Small intestine (tissue), 7 donors: ENCODE measurements at regions not wholly inside any gene's neighbourhood (a gene's known extent, or its start where the extent isn't known, plus 50 kb on each side); places are given as distances from the start of the nearest gene placed in this dataset.

Experiments
- DNase-seq, 2 donors: peaks; one replicate each; pipeline versions ENCODE4 v3.0.0 to v3.0.0-alpha.2; 2013
- FAIRE-seq: peaks from 2 replicates; lab custom pipeline; 2012; peaks lifted over from hg19 to GRCh38; lab: Jason Lieb, UNC
- H3K27ac ChIP-seq, 3 donors: one replicate each; pipeline ENCODE4 v1.5.1; 2013; ENCODE audit warnings: low read length in 2 of 3, mild to moderate bottlenecking in 2 of 3, control low read depth in 1 of 3, inconsistent platforms in 1 of 3, low read depth in 1 of 3, moderate library complexity in 1 of 3
- H3K27me3 ChIP-seq, 3 donors: one replicate each; pipeline ENCODE4 v1.6.1; 2013; ENCODE audit warnings: low read length in 3 of 3, inconsistent platforms in 1 of 3; ENCODE audit not compliant: control insufficient read depth in 3 of 3, insufficient read depth in 3 of 3
- H3K36me3 ChIP-seq, 3 donors: one replicate each; pipeline ENCODE4 v1.6.1; 2013; ENCODE audit warnings: low read length in 3 of 3, inconsistent platforms in 1 of 3, low read depth in 1 of 3, mild to moderate bottlenecking in 1 of 3, moderate library complexity in 1 of 3; ENCODE audit not compliant: control insufficient read depth in 3 of 3, insufficient read depth in 2 of 3
- H3K4me1 ChIP-seq, 3 donors: one replicate each; pipeline ENCODE4 v1.6.1; 2013; ENCODE audit warnings: low read length in 2 of 3, inconsistent platforms in 1 of 3, low read depth in 1 of 3, mild to moderate bottlenecking in 1 of 3, moderate library complexity in 1 of 3; ENCODE audit not compliant: control insufficient read depth in 3 of 3, insufficient read depth in 2 of 3
- H3K4me3 ChIP-seq, 3 donors: one replicate each; pipeline ENCODE4 v1.5.1; 2013; ENCODE audit warnings: low read length in 3 of 3, control low read depth in 1 of 3, inconsistent platforms in 1 of 3, low read depth in 1 of 3, mild to moderate bottlenecking in 1 of 3, moderate library complexity in 1 of 3
- H3K9me3 ChIP-seq, 2 donors: one replicate each; pipeline ENCODE4 v1.6.1; 2013; ENCODE audit warnings: low read depth in 1 of 2, low read length in 1 of 2; ENCODE audit not compliant: control insufficient read depth in 2 of 2, insufficient read depth in 1 of 2
- WGBS, 3 donors: extraction: QIAGEN DNeasy Blood & Tissue Kit; methylation state at CpG; one replicate each; pipeline ENCODE4 v1.1.7; 2013; 5-methylcytosine and 5-hydroxymethylcytosine counted together
- donor health status: healthy with polysubstance abuse.
- donor health status: control.
- donor health status: control.
- donor health status: Bipolar disorder and iron deficiency.
- donor health status: healthy.

DNA sequence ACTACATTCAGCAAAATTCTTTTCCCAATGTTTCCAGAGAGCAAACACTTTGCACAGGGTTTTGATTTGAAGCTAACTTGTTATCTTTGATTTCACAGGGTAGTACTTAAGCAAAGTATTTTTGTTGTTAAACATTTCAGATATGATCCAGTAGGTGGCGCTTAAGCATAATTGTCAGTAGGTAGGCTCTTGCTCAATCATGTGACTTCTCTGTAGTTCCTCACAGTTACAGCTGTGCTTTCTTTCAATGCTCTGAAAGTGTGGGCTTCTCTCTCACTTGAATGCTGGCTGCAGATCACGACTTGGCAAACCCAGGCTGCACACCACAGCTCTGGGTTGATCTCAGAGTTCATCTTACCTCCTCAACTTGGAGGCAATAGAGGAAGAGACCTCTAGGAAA is 1016.5 kb downstream of the SH3BGRL start:
- WGBS, 3 donors: 3 to 16% (median 10%) methylated on average over 2 of the region's 2 CpGs
- no peak for FAIRE-seq
- no peaks in the 10 kb centered on the region for H3K27me3 ChIP-seq
- peak; percentile 0 to 44 for DNase-seq
- H3K9me3 ChIP-seq: no peaks in the 10 kb centered on the region
- no peak overlapping the region for H3K4me3 ChIP-seq
- H3K4me1 ChIP-seq: no peaks in the 10 kb centered on the region
- H3K36me3 ChIP-seq: no peaks in the 10 kb centered on the region
- no peak overlapping the region for H3K27ac ChIP-seq

- no peak overlapping the region for H3K27ac ChIP-seq
- no peaks in the 10 kb centered on the region for H3K4me1 ChIP-seq
- H3K4me3 ChIP-seq: no peak overlapping the region
- no peak for FAIRE-seq
- no peaks in the 10 kb centered on the region for H3K36me3 ChIP-seq
- DNase-seq: no peak
- no peaks in the 10 kb centered on the region for H3K9me3 ChIP-seq
- no peaks in the 10 kb centered on the region for H3K27me3 ChIP-seq
Measured at GRCh38 chrX:82219129-82219528, 1017.2 kb downstream of the SH3BGRL start.

GRCh38 chrX:82224961-82225360 is 1023.1 kb downstream of the SH3BGRL start:
- Histone ChIP-seq H3K9me3 (no peaks in the 10 kb centered on the region), H3K27ac (no peak overlapping the region), H3K27me3 (no peaks in the 10 kb centered on the region), H3K36me3 (no peaks in the 10 kb centered on the region), H3K4me1 (no peaks in the 10 kb centered on the region), H3K4me3 (no peak overlapping the region)
- FAIRE-seq (no peak), DNase-seq (no peak)

GRCh38 chrX:82230013-82230412 is 1028.1 kb downstream of the SH3BGRL start:
- no peak overlapping the region for H3K27ac ChIP-seq
- no peak for DNase-seq
- no peaks in the 10 kb centered on the region for H3K4me1 ChIP-seq
- 40 to 71% (median 51%) methylated on average over 3 of the region's 3 CpGs for WGBS, 3 donors
- H3K36me3 ChIP-seq: no peaks in the 10 kb centered on the region
- H3K9me3 ChIP-seq: peaks cover 0 to 3% of the 10 kb centered on the region in 2 donors
- no peak for FAIRE-seq
- no peaks in the 10 kb centered on the region for H3K27me3 ChIP-seq
- H3K4me3 ChIP-seq: no peak overlapping the region

DNA sequence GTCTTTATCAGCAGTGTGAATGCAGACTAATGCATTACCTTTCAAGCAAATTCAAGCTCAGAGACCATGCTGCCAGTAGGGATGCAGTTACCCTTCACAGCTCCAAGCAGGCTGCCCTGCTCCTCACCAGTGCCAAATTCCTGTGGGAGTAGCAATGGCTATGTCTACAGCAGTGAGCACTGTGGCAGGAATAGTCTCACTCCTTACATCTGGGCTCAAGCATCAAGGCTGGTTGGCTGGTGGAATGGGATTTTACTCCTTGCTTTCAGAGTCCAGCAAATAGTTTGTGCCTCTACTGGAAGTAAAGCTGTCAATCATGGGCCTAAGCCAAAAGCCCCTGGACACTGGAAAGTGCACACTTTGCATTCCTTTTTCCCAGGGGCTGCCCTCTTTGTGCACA is 1030.8 kb downstream of the SH3BGRL start:
- no peak overlapping the region for H3K4me3 ChIP-seq
- peaks cover 0 to 14% of the 10 kb centered on the region in 2 donors for H3K9me3 ChIP-seq
- DNase-seq (no peak), FAIRE-seq (no peak)
- no peaks in the 10 kb centered on the region for H3K36me3 ChIP-seq
- H3K27ac ChIP-seq: no peak overlapping the region
- H3K27me3 ChIP-seq: no peaks in the 10 kb centered on the region
- H3K4me1 ChIP-seq: no peaks in the 10 kb centered on the region

GRCh38 chrX:82237328-82237727 is 1035.4 kb downstream of the SH3BGRL start:
- DNase-seq (no peak), FAIRE-seq (no peak)
- H3K27ac ChIP-seq: no peak overlapping the region
- no peak overlapping the region for H3K4me3 ChIP-seq
- H3K36me3 ChIP-seq: no peaks in the 10 kb centered on the region
- peaks cover 0 to 24% of the 10 kb centered on the region in 2 donors for H3K9me3 ChIP-seq
- no peaks in the 10 kb centered on the region for H3K4me1 ChIP-seq
- no peaks in the 10 kb centered on the region for H3K27me3 ChIP-seq
- 76 to 91% (median 85%) methylated on average over 1 of the region's 1 CpG for WGBS, 3 donors
